GM04504 (cell line): ENCODE measurements at regions not wholly inside any gene's neighbourhood (a gene's known extent, or its start where the extent isn't known, plus 50 kb on each side); places are given as distances from the start of the nearest gene placed in this dataset.
"Not testable (repeated sequence)": the region's sequence is repeated elsewhere in the genome, so short reads cannot be mapped to it uniquely, and the experiment has no call there.

Experiments used
- DNase-seq: peaks from one replicate; pipeline ENCODE4 v3.0.0-alpha.2; 2012; ENCODE audit warnings: low read depth

DNA sequence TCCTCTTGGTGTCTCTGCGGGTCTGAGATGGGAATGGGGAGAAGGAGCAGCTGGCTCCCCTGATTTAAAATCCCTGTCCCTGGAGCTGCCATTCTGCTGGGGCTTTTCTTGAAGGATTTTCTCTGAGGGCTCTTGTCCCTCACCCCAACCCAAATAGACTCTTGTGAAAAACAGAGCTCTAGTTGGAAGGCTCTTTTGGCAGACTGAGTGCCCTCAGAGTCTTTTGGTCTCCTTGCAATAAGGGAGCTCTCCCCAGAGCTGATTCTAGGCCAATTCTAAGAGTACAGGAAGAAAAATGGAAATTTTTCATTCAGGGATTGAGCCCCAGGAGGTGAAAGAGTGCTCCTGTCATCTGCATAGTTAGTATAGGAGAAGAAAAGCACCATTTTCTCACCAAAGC lies 238.3 kb downstream of the COG6 start:
- no peak for DNase-seq

DNA sequence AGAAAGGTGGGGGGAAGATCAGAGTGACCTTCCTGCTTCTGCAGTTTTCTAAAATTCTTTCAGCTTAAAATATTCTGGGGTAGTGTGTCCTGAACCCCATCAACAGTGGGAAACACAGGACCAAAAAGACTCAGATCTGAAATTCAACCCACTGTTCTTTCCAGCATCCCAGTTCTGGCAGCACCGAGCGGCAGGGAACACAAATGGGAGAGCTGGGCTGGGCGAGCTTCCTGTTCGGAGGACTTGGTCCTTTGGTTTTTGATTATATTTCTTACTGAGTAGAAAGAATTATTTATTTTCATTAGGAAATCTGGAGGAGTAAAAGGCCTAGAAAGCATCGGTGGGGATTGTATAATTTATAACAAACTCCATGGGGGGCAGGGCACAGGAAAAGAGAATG lies 239.1 kb downstream of the COG6 start:
- no peak for DNase-seq

DNA sequence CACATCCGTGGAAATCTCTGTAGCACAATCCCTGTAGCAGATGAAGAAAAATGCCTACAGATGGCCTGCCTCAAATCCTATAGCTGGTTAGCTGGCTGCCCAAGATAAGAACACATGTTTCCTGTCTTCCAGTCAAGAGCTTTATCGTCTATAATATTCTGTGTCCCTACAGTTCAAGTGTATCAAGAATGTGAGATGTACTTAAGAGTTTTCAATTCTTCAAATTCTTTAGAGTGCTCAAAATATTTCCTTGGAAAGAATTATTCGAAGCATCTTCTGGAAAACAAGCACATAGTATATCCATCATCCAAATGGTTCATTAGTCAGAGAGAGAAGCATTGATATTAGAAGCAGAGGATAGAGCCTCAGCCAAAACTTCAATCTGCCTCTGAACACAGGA lies 239.8 kb downstream of the COG6 start:
- DNase-seq = no peak

DNA sequence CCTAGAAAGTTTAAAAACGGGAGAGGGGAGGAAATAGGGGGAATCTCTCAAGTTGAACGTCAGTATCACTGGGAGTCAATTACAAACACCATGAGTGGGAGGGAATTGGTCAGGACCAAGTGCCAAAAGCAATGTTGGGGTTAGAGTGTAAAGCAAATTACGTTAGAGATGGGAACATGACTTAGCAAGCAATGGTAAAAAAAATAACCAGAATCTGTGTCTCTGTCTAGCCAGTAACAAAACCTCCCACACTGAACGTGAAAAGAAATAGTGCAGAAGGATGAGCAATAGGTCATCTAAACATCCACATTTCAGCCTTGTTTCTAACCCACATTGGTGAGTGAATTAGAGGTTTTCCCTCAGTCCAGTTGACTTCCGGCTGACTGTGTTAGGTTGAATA lies 242.2 kb downstream of the COG6 start:
- no peak for DNase-seq

DNA sequence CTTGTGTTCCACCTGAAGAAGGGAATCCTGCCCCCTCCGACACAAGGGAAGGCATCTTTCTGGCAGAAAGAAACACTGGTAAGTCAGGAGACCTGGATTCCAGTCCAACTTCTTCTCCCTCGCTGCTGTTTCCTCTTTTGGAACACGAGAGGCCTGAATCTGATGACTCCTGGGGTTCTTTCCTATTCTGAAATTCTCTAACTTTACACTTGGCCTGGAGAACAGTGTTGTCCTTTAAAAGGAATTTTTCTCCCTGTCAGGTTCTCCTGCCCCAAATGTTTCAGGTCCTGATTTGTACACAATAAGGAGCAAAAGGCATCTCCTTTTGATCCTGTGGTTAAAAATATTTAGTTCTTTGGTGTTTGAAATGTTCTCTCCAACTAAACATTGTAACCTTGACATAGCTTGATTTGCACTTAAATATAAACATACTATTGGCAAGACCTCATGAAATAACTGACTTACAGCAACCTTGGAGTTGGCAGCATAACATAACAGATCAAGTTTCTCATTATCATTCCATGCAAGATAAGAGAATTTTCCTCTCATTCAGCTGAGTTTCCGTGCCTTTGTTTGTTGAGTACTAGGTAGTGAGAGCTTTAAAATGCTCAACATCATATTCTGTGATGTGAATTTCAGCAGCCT lies 244.8 kb downstream of the COG6 start:
- no peak for DNase-seq

DNA sequence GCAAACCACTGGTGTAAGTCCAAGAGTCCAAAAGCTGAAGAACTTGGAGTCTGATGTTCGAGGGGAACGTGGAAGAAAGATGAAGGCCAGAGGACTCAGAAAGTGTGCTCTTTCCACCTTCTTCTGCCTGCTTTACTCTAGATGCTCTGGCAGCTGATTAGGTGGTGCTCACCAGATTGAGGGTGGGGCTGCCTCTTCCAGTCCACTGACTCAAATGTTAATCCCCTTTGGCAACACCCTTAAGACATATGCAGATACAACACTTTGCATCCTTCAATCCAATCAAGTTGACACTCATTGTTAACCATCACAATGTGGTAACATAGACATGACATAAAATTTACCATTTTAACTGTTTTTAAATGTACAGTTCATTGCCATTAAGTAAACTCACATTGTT lies 249.5 kb downstream of the COG6 start:
- no peak for DNase-seq

DNA sequence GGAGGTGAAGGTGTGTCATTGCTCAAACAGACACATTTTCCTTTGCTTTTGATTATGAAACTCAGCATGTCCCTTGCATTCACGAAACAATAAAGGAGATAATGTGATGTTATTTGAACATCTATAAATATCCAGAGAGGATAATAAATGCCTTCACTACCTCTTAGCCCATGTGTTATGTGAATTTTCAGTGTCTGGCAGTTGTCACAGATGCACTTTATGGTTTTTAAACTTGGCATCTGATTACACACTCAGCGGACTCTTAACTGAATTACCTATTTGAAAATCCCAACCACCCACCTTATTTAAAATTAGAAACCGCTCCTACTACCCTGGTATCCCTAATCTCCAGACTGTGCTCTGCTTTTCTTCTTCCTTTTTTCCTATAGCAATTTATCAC lies 254.2 kb downstream of the COG6 start:
- DNase-seq = no peak

DNA sequence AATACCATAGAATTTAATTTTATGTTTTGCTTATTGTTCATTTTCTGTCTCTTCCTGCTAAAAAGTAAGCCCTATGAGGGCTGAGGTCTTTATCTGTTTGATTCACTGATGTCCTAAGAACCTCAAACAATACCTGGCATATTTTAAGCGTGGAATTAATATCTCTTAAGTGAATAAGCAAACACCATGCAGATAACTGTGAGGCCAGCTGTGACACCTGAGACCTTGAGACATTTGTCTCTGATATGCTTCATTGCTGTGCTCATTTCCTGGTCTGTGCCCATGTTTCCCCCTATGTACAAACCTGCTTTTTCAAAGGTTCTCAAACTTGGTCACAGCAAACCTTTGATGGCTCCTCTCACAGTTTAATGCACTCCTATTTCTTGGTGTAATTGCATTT lies 254.6 kb downstream of the COG6 start:
- DNase-seq = no peak

DNA sequence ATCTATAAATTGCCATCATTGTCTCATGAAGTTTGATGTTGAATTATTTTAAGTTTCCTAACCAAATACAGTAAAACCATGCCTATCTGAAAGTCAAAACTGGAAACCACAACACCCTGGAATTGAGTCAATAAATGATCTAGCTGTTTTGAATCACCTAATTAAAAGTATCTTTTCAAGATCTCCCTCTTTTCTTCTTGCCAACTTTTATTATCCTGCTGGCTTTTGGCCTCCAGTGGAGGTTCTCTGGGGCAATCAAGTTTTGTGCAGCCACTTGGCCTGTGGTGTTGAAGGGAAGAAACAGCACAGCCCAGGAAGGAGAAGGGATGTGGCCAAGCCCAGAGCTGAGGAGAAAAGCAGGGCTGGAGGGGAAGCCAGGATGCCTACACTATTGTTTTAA lies 255.4 kb downstream of the COG6 start:
- peak; percentile 24 for DNase-seq

DNA sequence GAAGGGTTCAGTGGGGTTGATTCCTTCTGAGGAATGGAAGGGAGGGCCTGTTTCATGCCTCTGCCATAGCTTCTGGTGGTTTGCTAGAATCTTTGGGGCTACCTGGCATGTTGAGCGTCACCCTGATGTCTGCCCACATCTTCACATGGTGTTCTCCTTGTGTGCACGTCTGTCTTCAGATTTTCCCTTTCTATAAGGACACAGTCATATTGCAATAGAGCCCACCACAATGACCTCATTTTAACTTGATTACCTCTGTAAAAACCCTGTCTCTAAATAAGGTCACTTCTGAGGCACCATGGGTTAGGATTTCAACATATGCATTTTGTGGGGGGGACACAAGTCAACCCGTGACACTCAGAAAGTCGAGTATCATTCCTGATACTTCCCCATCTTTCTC lies 257.9 kb downstream of the COG6 start:
- no peak for DNase-seq

DNA sequence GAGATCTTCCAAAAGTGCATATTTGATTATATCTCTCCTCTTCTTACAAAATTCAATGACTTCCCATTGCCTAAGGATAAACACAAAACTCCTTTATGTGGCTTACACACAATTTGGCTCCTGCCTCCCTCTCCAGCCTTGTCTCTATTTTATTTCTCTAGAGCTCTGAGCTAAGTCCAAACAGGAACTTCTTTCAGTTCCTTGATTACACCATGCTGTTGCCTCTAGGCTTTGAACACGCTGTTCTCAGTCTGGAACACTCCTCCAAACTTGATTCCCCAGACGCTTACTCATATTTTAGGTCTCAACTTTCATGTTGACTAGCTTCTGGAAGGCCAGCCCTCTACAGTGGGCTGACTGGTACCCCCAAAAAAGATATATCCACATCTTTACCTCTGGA lies 258.5 kb downstream of the COG6 start:
- peak; percentile 12 for DNase-seq

DNA sequence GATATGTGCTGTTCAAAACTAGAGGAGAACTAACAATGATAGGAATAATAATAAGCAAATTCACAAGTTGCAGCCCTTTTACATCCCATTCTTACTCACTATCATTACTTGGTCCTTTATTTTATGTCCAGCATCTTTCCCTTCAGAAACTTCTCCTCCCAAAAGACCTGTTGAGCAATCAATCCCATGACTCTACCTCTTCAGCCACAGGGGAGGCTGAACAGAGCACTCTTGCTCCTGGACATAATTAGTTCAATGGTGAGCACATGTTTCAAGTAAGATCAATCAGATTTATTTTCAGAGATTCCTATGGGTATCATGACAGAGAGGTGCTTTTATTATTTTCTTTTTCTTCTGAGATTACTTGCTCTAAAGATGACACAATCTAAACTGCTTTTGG lies 260.0 kb downstream of the COG6 start:
- DNase-seq = no peak

DNA sequence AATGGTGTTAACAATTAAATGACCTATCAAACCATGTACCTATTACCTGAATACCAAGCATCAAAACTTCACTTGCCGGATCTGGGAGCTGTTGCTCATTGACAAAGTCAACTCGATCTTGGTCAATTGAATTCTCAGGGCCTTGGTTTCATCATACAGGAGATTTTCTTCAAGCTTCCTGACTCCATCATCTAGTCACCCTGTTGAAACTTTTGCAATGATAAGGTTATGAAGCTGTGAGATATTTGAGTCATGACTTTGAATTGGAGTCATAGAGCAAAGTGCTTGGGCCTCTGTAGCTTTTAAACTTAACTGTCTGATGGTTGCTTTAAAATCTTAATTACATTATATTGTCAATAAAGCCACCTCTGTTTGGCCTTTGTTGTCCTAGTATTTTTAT lies 260.9 kb downstream of the COG6 start:
- no peak for DNase-seq

DNA sequence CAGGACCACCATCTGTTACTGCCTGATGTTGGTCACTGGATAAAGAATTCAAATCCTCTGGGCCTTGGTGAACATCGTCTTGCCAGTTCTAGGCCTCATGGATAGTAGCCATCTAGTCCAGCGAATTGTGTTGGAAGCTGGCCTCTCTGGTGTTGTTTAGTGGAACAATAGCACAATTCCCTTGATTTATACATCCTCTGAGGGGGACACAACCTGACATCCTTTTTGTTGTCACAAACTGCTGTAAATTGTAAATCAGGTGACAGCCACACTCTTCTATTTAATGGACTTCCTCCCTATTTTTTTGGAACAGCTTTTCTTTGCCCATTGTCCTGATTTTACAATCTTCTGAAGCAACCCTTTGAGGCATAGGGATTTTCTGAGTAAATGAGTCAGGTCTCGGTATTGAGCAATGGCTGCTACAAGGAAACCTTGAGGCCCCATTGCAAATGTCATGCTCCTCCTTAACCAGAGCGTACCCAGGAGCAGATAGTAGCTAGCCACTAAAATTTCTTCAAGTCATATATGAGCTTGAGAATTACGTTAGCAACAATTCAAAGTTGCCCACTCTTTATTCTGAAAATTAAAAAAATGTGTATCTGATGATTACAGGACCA lies 263.3 kb downstream of the COG6 start:
- DNase-seq = no peak

DNA sequence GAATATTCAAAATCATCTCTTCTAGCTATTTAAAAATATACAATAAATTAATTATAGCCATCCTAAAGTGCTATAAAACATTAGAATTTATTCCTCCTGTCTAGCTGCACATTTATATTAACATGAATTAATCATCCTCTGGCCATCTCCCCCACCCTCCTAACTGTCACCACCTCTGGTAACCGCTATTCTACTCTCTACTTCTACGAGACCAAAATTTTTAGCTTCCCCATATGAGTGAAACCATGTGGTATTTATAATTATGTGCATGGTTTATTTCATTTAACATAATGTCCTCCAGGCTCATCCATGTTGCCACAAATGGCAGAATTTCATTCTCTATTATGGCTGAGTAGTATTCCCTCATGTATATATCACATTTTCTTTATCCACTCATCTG lies 265.2 kb downstream of the COG6 start:
- no peak for DNase-seq

DNA sequence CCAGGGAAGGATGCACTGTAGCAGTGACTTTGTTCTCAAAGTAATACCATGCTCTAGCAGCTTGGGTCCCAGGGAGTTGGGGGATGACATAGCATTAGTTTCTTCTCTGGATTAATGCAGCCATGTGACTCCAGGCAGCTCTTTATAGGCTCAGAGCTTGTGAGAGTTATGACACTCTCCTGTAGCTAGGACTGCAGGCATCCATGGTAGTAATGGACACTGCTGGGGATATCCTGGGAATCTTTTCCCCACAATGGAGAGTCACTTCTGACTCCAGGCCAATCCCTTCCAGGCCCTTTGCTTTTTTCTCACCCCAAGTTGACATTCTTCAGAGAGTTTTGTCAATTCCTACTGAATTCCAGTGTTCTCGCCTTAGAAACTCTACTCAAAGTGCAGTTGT lies 270.9 kb downstream of the COG6 start:
- no peak for DNase-seq

DNA sequence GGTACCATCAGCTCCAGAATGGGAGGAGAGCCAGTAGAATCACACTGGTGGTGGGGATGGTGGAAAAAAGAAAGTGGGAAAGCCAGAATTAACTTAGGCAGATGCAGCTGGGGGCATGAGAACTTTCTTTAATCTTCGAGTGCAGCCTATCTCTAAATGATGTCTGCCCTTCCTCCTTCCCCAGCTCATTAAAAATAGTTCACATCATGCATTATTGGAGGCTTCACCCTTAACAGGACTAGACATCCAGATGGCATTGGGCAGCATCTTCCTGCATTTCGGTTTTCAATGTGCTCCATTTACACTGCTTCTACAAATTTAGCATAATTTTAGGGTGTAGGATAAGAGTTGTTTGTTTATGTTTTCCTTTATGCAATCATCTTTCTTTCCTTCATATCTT lies 272.8 kb downstream of the COG6 start:
- no peak for DNase-seq

DNA sequence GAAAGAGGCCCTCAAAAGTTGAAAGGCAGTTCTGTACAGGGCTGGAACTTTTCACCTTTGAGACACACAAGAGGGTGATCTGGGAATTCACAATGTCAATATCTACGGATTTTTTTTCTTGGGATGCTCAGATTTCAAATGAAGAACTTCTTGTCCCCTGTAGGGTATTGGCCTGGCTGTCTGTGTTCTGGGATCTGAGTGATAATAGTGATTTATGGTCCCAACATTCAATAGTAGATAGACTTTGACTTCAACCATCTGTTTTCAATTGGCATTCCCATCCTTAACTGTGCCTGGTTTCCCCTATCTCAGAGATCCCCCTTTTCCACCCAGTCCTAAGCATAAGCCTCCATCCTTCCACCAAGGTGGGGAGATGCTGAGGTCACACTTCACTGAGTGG lies 274.1 kb downstream of the COG6 start:
- no peak for DNase-seq

DNA sequence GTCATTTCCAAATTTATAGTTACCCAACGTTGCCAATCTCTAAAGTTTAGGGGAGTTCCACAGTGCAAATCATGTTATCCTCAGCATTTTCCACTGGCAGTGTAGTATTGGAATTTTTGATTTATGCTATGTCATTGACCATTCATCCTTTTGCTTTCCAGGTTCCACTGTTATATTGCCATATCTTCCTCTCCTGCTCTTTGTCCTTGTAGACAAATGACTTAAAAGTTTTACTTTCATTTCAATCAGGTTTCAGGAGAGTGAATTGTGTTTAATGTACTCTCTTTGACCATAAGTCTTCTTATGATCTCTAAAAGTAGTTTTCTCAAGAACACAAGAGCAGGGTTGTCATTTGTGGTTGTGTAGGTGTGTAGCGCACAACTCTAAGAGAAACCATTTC lies 274.6 kb downstream of the COG6 start:
- DNase-seq = no peak

DNA sequence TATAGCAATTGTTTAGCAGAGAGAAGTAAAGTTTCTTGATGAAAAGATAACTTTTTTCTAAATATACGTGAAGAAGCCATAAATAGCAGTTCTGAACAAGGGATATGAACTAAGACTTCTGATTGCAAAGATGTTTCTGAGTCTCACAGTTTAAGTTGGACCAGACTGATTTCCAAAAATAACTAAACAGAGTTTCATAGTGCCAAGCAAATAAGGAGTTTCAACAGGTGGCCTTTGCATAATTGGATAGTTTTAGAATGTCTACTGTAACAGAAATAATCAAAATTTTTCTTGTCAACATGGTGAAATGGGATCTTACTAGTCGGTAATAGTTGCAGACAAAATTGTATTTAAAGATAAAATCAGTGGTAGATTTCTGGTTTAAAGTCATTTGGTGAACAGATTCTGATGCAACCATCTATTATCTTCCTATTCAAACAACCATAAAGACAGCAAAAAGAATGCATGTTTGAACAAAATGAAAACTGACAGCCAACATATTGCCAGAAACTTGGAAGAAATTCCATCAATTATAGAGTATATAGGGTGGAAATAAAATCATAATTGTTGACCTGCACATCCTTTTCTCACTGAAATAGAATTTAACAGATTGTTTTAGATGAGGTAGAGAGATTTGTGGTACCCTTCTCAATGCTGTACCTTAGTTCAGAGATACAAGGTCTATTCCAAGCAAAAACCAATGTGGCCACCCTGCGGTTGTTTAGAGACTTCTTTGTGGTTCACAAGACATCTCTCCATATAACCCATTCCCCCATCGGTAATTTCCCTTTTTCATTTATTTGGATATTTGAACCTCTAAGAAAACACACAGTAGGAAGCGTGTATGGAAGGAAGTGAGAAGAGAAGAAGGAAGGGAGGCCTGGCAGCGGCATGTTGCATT lies 275.3 kb downstream of the COG6 start:
- DNase-seq = no peak

DNA sequence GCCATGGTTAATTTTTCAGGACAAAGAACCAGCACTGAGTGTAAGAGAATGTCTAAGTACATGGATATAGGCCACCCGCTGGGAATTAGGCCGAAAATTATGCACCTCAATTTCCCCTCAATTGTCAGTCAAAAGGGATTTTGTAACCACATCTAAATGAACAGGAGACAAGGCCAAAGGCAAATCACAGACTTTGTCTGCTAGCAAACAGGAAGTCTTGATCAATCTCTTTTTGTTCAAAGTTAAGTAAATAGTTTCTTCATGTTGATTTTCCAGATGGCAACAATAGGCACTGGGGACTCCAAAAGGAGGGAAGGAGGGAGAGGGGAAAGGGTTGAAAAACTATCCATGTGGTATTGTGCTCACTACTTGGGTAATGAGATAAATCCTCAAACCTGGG lies 276.0 kb downstream of the COG6 start:
- no peak for DNase-seq

DNA sequence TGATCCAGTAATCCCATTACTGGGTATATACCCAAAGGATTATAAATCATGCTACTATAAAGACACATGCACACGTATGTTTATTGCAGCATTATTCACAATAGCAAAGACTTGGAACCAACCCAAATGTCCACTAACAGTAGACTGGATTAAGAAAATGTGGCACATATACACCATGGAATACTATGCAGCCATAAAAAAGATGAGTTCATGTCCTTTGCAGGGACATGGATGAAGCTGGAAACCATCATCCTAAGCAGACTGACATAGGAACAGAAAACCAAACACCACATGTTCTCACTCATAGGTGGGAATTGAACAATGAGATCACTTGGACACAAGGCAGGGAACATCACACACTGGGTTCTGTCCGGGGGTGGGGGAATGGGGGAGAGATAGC lies 277.1 kb downstream of the COG6 start:
- not testable (repeated sequence) for DNase-seq

DNA sequence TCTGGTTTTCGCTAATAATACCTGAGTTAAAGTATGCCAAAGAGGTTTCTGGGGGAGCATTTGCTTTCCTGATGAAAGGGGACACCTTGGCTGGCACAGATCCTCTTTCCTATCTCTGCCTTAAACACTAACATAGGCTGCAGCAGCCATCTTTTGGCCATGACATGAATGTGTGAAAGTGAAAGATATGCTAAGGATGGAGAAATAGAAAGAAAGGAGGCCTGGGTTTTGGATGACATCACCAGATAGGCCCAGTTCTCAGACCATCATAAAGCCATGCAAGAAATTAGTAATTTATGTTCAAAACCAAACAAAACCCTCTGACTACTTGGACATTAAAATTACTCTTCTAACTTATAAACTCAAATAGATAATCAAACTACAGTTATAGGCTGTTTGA lies 279.7 kb downstream of the COG6 start:
- no peak for DNase-seq
